GM19351 (cell line): ENCODE measurements at regions not wholly inside any gene's neighbourhood (a gene's known extent, or its start where the extent isn't known, plus 50 kb on each side); places are given as distances from the start of the nearest gene placed in this dataset.
"Not testable (repeated sequence)": the region's sequence is repeated elsewhere in the genome, so short reads cannot be mapped to it uniquely, and the experiment has no call there.

Source experiments
- ATAC-seq: cut with Tn5 transposase; IDR thresholded peaks from one replicate; pipeline ENCODE4 v1.9.1; 2021; ENCODE audit warnings: mild to moderate bottlenecking, moderate library complexity; ENCODE audit not compliant: unreplicated experiment

GRCh38 chr2:15818318-15818753, 122.0 kb upstream of the MYCN start:
- no peak for ATAC-seq

- no peak for ATAC-seq
Measured at GRCh38 chr2:15818881-15819280, 121.5 kb upstream of the MYCN start.

GRCh38 chr2:15819562-15820256, 120.6 kb upstream of the MYCN start:
- no peak for ATAC-seq

DNA sequence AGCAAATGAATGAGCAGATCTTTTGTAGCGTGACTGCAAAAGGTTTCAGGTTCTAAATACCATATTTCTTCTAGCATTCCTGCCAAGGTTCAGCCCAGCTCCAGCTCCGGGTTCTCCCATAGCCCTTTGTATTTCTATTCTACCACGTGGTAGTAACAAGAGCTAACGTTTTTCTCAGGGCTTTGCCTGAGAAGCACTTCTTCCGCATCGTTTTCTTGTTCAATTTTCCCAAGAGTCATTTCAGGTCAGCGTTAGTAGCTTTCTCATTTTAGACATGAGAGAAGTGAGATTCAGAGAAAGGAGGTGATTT, 120.1 kb upstream of the MYCN start:
- ATAC-seq: no peak

DNA sequence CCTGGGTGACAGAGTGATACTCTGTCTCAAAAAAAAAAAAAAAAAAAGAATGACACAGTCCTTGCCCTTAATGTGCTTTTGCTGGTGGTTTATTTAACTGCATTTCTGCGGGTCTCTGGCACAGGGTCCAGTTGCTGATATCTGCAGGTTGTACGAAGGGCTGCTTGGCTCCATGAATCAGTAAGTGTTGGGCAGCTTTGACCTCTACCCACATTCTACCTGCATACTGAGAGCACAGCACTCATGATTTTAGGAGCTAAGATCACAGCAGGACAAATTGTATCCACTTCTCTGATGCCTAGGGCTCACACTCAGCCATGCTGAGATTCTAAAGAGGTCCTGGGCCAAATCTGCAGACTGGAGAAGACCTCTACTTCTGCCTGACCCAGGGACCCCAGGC, 119.4 kb upstream of the MYCN start:
- no peak for ATAC-seq

GRCh38 chr2:15822151-15823044, 118.0 kb upstream of the MYCN start:
- no peak for ATAC-seq

DNA sequence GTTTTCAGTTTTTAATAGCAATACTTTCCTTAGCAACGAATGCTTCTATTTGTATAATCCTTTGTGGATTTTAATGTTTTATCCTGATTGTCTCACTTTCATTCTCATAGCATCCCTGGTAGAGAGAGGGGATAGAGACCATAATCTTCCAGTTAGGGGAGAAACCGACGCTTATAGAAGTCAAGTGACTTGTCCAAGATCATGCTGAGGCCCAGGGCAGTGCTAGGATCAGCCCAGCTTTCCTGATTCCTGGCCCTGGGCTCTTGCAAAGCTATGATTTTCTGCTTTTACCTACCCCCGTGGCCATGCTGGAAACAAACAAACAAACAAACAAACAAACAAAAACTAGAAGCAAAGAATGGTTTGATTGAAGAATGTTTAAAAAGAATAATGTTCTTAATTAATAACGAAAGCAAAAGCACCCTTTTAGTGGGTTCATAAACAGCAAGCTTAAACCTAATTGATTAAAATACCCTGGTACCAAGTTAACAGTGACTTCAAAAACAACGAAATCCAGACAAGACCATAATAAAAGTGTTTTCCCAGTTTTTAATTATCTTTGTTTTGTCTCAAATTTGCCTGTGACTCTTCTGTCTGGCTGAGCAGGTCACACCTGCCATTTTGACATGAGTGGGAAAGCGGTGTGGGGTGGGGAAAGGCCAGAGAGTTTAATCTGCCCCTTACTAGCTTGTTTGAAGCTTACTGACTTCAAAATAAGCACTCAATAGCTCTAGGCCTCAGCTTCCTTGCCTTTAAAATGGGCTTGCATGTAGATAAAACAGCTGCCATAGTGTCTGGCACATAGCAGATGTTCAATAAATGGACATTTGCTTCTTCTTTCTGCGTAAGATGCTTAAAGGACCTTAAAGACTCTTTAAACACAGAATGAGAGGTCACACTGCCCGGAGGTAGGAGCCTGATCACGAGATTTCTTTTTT, 116.6 kb upstream of the MYCN start:
- ATAC-seq: no peak

DNA sequence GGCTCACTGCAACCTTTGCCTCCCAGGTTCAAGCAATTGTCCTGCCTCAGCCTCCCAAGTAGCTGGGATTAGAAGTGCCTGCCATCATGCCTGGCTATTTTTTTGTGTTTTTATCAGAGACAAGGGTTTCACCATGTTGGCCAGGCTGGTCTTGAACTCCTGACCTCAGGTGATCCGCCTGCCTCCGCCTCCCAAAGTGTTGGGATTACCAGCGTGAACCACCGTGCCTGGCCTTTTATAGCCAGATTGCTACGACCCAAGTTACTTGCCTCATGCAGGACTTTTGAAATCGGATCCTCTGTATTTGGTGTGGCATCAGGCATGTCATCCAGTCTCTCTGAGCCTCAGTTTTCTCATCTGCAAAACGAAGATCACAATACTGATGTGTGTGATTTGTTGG, 115.9 kb upstream of the MYCN start:
- not testable (repeated sequence) for ATAC-seq

DNA sequence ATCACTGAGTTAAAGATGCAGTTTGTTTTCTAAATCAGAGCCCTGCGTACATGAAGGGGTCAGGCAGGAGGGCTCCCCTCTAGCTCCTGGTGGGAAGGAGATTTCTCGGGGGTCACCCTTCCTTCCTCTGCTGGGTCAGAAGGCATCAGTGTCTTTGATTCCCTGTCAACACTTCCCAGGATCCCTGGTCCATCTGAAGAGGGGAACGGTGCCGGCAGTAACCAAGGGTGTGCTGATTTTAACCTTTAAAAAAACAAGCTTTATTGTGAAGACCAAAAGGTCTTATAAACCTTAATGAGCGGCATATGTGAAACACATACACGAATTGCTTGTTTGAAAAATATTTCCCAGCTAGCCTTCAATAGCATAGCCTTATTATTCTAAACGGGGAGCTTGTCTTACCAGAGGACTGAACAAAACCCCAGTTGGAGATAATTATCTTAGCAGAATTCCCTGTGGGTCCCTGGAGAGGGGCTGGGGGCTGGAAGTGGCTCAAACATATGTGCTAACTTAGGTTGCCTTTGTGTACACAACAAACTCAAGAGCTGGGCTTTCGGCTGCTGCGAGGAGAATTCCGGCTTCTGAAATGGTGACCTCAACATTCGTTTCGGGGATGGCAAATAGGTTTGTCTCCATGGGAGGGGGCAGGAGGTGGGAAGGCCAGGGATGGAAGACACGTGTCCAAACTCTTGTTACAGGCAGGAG, 114.9 kb upstream of the MYCN start:
- no peak for ATAC-seq

DNA sequence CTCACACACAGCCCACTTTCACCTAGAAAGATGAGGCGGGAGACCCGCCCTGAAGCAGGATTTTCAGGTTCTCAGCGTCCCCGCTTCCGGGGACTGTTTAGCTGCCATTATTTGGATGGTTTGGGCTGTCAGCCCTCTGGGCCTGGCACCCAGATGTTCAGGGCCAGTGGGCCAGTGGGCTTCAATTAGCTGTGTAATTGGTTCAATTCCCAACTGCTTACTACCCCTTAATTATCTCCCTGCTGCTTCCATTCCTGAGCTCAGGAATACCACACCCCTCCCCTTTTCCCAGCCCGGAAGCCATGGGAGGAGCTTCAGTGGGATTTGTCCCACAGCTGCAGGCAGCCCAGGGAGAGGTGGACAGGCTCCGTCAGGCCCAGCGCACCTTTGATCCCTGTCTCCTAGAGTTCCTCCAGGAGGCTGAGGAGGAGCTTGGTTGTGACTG, 114.1 kb upstream of the MYCN start:
- no peak for ATAC-seq

DNA sequence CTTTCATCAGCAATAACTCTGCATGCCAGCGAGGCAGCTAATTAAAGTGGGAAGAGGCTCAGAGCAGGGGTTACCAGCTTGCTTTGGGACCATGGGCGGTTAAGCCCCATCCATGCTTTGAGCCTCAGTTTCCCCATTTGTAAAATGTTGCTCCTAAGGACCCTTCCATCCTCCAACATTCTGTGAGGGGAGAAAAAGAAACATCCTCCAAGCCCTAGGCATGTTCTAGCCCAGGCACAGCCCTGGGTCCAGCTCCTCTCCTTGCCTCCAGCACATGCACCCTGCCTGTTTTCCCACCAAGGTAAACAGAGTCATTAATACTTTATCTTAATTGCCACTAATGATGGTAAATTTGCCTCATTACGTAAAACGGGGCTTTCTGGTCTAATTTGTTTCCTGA, 113.3 kb upstream of the MYCN start:
- ATAC-seq: no peak

DNA sequence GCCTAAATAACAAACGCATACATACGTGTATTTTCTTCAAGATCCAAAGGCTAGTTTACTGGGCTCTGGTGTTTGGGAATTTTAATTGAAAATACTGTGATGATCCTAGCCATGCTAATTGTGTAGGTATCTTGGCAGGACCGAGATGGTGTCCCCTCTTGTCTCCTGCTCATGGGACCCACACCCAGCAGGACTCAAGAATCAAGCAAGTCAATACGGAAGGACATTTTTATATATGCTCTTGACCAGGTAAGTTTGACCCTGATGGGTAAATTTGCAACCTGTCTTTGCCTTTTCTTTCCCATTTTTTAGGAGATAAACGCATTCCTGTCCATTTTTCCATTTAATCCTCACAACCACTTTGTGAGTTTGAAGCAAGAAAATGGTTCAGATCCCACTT, 111.8 kb upstream of the MYCN start:
- no peak for ATAC-seq

DNA sequence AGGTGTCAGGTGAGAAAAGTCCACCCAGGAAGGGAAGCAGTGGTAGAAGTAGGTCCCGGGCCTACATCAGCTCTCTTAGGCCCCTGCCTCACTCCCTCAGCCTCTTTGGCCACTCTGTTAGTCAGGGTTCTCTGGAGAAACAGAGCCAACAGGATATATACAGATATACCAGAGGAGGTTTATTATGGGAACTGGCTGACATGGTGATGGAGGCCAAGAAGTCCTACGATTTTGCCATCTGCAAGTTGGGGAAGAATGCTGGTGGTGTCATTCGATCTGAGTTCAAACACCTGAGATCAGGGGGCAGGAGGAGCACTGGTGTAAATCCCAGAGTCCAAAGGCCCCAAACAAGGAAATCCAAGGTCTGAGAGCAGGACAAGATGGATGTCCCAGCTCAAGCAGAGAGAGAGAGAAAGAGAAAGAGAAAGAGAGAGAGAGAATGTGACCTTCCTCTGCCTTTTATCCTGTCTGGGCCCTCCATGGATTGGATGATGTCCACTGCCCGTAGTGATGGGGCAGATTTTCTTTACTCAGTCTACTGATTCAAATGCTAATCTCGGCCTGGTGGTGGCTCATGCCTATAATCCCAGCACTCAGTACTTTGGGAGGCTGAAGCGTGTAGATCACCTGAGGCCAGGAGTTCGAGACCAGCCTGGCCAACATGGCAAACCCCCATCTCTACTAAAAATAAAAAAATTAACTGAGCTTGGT, 111.1 kb upstream of the MYCN start:
- ATAC-seq: no peak

- ATAC-seq: no peak
Measured at GRCh38 chr2:15829985-15830384, 110.4 kb upstream of the MYCN start.

DNA sequence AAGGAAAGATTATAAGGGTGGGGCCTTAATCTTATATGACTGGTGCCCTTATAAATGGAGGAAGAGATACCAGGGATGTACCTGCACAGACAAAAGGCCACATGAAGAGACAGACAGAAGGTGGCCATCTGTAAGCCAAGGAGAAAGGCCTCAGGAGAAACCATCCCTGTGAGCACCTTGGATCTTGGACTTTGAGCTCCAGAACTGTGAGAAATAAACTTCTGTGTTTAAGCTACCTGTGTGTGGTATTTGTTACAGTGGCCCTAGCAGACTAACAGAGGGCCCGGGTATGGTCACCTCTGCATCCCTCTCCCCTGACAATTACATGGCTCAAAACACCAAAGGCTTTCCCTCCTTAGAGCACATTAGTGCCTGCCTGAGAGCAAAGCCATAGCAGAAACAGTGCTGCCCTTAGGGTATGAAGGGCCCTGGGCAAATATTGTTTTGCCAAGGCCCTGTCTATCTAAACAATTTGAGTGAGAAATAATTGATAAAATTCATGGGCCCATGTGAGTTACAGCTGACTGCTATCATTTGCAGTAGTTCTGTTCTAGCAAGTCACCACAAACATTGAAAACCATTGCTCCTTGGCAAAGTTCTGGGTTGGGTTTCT, 109.3 kb upstream of the MYCN start:
- no peak for ATAC-seq

DNA sequence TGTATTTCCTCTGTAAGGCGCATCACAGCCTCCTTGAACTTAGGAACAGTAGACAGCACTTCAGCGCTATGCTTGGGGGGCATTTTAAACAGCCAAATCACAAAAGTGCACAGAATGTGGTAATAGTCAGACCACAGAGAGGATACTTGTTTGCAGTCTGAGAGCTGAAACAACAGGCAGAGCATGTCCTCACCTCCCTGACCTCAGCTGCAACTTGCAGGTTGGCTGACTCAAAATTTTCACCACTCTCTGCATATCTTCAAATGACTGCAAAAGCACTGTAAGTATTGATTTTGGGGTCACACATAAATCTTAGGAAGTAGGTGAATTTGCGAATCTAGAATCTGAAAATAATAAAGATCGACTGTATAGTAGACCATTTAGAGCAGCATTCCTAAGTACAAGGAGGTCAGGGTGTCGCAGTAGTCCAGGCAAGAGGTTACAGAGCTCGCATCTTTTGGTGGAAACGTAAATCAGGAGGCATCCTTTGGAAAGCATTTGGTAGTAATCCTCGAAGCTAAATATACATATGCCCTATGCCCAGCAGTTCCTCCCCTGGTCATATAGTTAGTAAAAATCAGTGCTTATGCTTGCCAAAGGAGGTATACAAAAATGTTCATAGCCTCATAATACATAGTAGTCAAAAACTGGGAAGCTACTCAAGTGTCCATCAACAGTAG, 108.2 kb upstream of the MYCN start:
- ATAC-seq: no peak

GRCh38 chr2:15832849-15833680, 107.3 kb upstream of the MYCN start:
- ATAC-seq: no peak

DNA sequence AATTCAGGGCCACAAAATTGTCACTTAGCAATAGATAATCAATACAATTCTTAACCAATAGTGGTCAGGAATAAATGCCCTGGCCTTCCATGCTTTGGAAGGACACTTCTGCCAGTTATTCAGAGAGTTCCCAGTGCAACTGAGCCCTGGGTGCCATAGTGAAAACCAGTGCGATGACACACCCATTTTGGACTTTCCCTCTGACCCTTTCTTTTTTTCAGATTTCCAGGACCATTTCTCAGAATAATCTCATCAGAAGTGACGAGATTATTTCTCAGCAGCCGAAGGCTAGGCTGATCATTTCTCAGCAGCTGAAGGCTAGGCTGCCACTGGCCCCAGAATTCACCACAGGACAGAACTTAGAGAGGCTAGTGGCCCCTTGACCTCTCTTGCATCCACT, 106.6 kb upstream of the MYCN start:
- no peak for ATAC-seq
